H54 (cell line): ENCODE measurements at regions not wholly inside any gene's neighbourhood (a gene's known extent, or its start where the extent isn't known, plus 50 kb on each side); places are given as distances from the start of the nearest gene placed in this dataset.
"Not testable (repeated sequence)": the region's sequence is repeated elsewhere in the genome, so short reads cannot be mapped to it uniquely, and the experiment has no call there.

Experiments
- DNase-seq: peaks from one replicate; pipeline ENCODE4 v3.0.0; 2011; ENCODE audit warnings: low spot score, mixed read lengths; ENCODE audit not compliant: insufficient read length
- FAIRE-seq: peaks from 3 replicates; lab custom pipeline; 2011; peaks lifted over from hg19 to GRCh38; lab: Jason Lieb, UNC
- POLR2A ChIP-seq: IDR thresholded peaks from 2 replicates; pipeline ENCODE4 v1.6.1; 2011; ENCODE audit warnings: low read depth, mild to moderate bottlenecking, low read length

DNA sequence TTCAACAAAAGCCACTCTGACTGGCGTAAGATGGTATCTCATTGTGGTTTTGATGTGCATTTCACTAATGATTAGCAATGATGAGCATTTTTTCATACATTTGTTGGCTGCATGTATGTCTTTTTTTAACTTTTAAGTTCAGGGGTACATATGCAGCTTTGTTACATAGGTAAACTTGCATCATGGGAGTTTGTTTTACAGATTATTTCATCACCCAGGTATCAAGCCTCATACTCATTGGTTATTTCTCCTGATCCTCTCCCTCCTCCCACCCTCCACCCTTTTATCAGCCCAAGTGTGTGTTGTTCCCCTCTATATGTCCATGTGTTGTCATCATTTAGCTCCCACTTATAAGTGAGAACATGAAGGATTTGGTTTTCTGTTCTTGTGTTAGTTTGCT, 154.1 kb upstream of the POGK start:
- FAIRE-seq (no peak), DNase-seq (no peak)

DNA sequence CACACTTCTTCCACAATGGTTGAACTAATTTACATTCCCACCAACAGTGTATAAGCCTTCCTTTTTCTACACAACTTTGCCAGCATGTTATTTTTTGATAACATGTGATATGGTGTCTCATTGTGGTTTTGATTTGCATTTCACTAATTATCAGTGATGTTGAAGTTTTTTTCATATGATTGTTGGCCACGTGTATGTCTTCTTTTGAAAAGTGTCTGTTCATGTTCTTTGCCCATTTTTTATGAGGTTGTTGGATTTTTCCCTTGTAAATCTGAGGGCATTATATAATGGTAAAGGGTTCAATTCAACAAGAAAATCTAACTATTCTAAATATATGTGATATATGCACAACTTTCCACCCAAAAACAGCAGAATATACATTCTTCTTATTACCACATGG, 153.4 kb upstream of the POGK start:
- DNase-seq, FAIRE-seq: not testable (repeated sequence)

More for the DNA sequence above, 154.1 kb upstream of the POGK start:
- TF ChIP-seq POLR2A: no peak

DNA sequence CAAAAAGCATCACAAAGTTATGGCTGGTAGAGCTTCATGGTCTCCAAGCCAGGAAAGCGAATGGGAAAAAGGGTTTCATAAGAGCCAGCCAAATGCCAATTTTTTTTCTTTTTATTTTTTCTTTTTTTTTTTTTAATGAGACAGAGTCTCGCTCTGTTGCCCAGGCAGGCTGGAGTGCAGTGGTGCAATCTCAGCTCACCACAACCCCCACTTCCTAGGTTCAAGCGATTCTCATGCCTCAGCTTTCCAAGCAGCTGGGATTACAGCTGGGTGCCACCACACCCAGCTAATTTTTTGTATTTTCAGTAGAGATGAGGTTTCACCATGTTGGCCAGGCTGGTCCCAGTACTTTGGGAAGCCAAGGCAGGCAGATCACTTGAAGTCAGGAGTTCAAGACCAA, 148.7 kb upstream of the POGK start:
- FAIRE-seq, DNase-seq: not testable (repeated sequence)

DNA sequence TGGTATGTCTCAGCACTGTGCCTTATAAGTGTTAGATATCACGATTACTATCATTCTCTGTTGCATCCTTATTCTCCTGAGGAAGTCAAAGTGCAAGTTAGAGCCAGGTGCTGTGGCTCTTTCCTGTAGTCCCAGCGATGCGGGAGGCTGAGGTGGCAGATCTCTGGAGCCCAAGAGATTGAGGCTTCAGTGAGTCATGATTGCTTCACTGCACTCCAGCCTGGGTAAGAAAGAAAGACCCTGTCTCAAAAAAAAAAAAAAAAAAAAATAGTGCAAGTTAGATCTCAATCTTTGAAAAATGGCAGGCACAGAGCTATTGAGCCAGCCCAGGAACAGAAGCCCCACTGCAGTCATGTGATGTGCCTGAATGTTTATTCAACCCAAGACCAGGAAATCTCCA, 147.8 kb upstream of the POGK start:
- no peak for FAIRE-seq
- DNase-seq: no peak
- no peak for TF ChIP-seq POLR2A

DNA sequence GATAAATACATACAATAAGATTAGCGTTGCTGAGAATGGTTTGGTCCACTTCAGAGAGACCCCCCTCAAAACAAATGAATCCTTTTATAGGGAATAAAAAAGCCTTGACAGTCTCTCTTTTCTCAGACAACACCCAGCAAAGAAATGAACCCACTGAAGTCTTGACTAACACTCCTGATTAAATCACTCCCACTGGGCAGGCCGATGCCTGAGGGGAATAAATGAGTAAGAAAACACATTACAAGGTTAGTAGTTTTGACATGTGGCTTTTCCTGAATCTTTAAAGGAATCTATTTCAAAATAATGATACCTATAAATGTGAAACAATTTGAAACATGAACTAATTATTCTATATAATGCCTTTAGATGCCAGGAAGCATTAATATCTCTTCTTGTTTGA, 146.9 kb upstream of the POGK start:
- FAIRE-seq (no peak), DNase-seq (no peak)
- no peak for TF ChIP-seq POLR2A

DNA sequence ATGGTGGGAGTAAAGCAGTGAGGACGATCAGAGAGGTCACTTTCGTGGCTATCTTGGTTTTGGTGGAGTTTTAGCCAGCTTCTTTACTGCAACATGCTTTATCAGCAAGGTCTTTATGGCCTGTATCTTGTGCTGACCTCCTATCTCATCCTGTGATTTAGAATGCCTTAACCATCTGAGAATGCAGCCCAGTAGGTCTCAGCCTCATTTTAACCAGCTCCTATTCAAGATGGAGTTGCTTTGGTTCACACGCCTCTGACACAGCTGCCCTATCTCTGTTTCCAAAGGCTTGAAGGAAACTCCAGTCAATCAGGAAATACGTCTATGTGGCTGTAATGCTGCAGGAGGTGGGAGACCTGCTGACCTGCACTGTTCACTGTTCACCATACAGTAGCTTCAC, 146.1 kb upstream of the POGK start:
- FAIRE-seq (no peak), DNase-seq (no peak)
- TF ChIP-seq POLR2A: no peak

DNA sequence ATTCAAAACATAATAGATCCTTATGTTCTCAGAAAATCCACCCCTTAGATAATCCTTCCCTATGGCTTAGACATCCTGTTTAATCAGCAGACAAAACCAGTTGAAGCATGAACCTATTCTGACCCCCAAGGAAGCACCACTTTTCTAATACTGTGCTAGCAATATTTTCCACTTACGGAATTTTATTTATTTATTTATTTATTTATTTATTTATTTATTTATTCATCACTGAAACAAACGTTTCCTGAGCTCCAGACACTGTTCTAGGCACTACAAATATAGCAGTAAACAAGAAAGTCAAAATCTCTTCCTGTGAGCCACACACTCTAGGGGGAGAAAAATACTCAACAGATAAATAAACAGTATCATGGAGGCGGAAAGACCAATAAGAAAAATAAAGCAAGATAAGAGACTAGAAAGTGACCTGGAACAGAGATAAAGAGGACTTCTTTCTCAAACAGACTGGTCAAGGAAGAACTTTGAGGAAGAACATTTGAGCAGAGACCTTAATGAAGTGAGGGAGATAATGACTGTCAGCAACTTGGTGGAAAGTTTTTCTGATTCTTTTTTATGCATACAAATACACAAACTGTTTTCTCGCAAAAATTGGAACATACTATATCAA, 145.5 kb upstream of the POGK start:
- DNase-seq: no peak
- no peak for TF ChIP-seq POLR2A
- FAIRE-seq: no peak

DNA sequence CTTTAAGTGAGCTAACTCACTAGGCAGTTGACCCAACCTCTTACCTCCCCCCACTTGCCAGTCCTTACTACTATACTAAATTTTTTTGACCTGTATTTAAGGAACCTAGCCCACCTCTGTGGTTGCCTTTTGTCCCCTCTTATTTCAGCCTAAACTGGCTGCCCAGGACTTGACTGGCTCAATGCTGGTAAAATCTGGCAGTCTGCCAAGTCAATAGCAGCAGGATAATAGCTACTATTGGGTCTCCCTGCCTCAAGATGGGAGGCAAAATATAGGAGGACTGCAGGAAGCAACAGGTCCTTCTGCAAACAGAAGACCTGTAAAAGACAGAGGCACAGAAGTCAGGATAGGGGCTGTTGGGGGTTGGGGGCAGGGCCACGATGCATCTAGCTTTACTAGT, 144.2 kb upstream of the POGK start:
- no peak for TF ChIP-seq POLR2A
- no peak for DNase-seq

DNA sequence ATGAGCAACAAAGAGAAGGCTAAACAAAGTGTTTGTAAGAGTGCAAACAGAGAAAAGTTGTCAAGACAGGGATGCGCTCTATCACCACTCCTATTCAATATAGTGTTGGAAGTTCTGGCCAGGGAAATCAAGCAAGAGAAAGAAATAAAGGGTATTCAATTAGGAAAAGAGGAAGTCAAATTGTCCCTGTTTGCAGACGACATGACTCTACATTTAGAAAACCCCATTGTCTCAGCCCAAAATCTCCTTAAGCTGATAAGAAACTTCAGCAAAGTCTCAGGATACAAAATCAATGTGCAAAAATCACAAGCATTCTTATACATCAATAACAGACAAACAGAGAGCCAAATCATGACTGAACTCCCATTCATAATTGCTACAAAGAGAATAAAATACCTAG, 143.4 kb upstream of the POGK start:
- not testable (repeated sequence) for DNase-seq, FAIRE-seq

More for the DNA sequence above, 144.2 kb upstream of the POGK start:
- FAIRE-seq: no peak

DNA sequence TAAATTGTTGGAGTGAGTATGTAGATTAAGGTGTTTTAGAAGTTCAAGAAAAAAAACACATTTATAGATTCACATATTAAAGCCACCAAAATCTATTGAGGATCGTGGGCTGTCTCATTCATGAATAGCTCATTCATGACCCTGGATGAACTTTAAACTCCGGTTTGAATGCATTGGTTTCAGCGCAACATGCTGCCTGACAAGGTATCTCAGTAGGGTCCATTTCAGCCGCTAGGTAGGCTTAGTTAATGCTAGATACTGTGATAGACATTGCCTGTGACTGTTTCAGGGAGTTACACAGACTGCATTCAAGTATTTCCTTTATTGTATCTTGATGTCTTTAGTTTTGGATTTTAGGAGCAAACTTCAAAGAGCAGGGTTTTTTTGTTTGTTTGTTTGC, 140.5 kb upstream of the POGK start:
- DNase-seq (no peak), FAIRE-seq (no peak)
- no peak for TF ChIP-seq POLR2A

DNA sequence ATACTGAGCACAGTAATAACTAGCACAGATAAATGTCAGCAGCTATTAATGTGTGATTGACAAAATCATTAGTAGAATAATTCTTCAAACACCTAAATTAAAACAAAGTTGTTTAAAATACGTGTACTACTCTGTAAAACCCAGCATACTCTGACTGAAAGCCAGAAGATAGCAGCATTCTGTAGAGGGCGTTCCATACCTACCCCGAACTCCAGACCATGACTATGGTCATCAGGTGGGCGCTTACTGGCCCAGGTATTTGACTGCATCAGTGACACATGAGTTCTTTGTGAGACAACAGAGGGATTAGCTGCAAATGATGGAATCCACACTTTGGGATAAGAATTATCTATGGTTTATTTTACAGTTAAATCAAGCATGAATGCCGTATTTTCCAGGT, 139.7 kb upstream of the POGK start:
- DNase-seq: no peak
- no peak for TF ChIP-seq POLR2A
- no peak for FAIRE-seq

DNA sequence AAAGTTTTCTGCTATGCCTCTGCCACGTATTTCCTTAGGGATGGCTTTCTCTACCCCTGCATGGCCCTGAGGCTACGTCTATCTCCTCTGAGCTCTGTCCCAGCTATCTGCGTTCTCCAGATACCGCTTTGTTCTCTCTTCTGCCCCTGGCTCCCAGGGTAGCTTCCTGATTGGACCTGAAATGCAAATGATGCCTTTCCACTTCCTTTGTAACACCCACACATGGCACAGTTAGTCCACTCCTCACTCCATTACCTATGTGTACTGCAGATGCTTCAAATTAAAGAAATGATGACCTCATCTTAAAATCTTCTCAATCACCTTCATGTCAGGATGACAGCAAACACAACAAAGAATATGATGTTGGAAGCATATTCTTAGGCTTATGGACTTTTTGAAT, 138.6 kb upstream of the POGK start:
- TF ChIP-seq POLR2A: no peak
- FAIRE-seq: no peak
- DNase-seq: no peak

DNA sequence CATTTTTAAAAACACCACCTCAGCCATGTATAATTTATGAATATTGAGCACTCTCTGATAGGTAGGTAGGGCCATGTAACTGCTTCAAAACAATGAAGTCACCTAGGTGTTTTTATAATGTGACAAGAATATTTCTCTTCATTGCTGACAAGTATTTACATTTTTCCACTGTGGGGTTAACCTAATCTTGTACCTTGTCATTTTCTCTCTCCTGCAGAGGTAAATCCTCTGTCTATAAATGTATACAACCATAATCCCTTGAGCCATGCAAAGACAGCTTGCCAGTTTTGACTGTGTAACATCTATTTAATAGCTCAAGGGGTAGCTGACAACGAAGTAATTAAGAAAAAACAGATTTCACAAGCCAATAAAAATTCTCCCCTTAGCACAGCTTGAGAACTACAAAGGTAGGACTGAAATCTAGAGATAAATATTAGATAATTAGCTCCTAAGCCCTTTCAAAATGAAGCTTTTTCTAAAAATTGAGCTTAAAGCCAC, 137.6 kb upstream of the POGK start:
- DNase-seq (no peak), FAIRE-seq (no peak)
- TF ChIP-seq POLR2A: no peak

DNA sequence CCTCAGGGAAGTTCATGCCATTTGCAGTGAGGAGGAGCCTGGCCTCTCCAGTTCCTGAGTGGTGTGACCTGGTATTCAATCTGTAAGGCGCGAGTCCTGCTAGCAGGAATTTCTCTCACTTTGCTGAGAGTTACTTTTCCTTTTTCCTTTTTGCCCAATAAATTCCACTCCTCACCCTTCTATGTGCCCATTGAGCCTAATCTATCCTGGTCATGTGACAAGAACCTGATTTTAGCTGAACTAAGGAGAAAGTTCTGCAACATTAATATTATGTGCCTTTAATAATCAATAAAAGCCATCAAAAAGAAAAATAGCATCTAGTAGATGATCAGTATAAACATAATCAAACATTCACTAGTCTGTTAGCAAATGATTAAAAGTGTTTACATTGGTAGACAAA, 136.1 kb upstream of the POGK start:
- no peak for TF ChIP-seq POLR2A
- DNase-seq (no peak), FAIRE-seq (no peak)

DNA sequence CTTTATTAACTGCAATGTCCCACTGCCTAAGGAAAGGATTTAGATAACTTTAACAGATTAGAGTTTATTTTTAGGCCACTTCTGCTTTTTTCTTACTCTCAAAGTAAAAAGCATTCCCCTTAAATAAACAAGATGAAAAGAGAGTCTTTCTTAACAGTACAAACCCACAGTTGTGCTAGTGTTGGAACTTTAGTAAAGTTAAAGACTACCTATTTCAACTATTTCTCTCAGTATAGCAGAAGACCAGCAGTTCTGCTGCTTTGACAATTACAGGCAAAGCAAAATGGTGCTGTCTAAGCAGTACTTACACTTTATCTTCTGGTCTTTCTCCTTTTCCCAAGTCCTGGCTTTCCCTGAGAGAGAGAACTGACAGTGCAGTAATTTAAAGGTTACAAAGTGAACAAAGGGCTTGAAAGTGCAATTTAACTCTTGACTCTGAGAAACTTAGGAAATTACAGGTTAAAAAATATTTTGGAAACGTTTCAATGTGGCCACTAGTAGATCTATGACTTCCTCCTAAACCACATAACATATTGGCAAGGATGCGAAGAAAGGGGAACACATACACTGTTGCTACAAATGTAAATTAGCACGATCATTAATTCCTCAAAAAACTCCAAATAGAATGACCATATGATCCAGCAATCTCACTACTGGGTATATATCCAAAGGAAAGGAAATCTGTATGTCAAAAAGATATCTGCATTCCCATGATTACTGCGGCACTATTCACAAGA, 135.4 kb upstream of the POGK start:
- TF ChIP-seq POLR2A: no peak
- no peak for DNase-seq
- no peak for FAIRE-seq
